Activated T-cell treated with anti-CD3 and anti-CD28 coated beads, Interleukin-2, amount 50 U/mL, for 4 hours (primary cell): ENCODE measurements at regions not wholly inside any gene's neighbourhood (a gene's known extent, or its start where the extent isn't known, plus 50 kb on each side); places are given as distances from the start of the nearest gene placed in this dataset.
"Not testable (repeated sequence)": the region's sequence is repeated elsewhere in the genome, so short reads cannot be mapped to it uniquely, and the experiment has no call there.

Experiments
- ATAC-seq, 2 donors: fragments of 200-7000 bp; cut with Tn5 transposase; one replicate each; pipeline ENCODE4 v1.10.0; 2021
- DNase-seq: peaks from one replicate; pipeline ENCODE4 v3.0.0-alpha.2; 2020
- H3K27me3 Mint-ChIP-seq: one replicate; pipeline ENCODE4 v1.8.0; 2021; ENCODE audit warnings: low read depth, mixed read lengths
- H3K36me3 Mint-ChIP-seq: one replicate; pipeline ENCODE4 v1.8.0; 2022; ENCODE audit warnings: mixed read lengths; ENCODE audit not compliant: insufficient read depth
- H3K4me1 Mint-ChIP-seq: one replicate; pipeline ENCODE4 v1.8.0; 2021; ENCODE audit warnings: low read depth, mixed read lengths
- H3K4me3 Mint-ChIP-seq: one replicate; pipeline ENCODE4 v1.8.0; 2021; ENCODE audit warnings: mild to moderate bottlenecking, moderate library complexity, mixed read lengths
- H3K9me3 Mint-ChIP-seq: one replicate; pipeline ENCODE4 v1.8.0; 2021; ENCODE audit warnings: mixed read lengths

GRCh38 chr16:88153516-88153915 is 202.3 kb downstream of the BANP start:
- ATAC-seq, H3K27me3 Mint-ChIP-seq, H3K9me3 Mint-ChIP-seq, H3K36me3 Mint-ChIP-seq, DNase-seq, H3K4me3 Mint-ChIP-seq, H3K4me1 Mint-ChIP-seq: not testable (repeated sequence)

- not testable (repeated sequence) for H3K4me1 Mint-ChIP-seq, DNase-seq, H3K9me3 Mint-ChIP-seq, ATAC-seq, H3K36me3 Mint-ChIP-seq, H3K4me3 Mint-ChIP-seq, H3K27me3 Mint-ChIP-seq
These were observed 203.7 kb downstream of the BANP start for GRCh38 chr16:88154886-88155285.

GRCh38 chr16:88155681-88156080 is 204.4 kb downstream of the BANP start:
- not testable (repeated sequence) for H3K4me1 Mint-ChIP-seq, ATAC-seq, H3K36me3 Mint-ChIP-seq, H3K9me3 Mint-ChIP-seq, H3K27me3 Mint-ChIP-seq, DNase-seq, H3K4me3 Mint-ChIP-seq

DNA sequence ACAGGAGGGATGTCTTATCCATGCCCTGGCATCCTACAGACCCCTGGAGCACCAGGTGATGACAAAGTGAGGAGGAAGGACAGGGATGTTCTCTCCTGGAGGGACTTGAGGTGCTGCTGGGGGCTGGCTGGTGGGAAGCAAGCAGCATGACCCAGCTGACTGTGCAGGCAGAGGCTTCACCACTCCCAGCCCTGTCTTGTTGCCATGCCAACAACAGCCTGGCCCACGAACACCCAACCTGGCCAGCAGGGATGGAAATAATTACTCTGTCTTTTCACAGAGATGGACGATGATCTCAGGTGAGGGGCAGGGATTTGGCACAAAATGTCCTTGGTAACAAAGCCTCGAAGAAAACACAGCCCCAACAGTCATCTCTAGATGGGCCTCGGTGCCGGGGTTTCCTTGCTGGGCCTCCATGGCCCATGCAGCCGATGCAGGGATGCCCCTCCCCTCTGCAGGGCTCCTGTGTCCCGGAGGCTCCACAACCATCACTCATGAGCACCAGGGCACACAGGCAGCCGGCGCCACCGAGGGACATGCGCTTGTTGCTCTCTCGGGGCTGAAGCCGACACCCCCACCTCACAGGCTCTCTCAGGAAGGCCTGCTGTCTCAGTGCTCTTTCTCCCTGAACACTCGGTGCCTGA is 205.5 kb downstream of the BANP start:
- H3K4me1 Mint-ChIP-seq: not testable (repeated sequence)

GRCh38 chr16:88157686-88158085 is 206.5 kb downstream of the BANP start:
- not testable (repeated sequence) for DNase-seq, H3K4me3 Mint-ChIP-seq, H3K36me3 Mint-ChIP-seq, H3K9me3 Mint-ChIP-seq, H3K27me3 Mint-ChIP-seq, H3K4me1 Mint-ChIP-seq, ATAC-seq

More for the DNA sequence above, 205.5 kb downstream of the BANP start:
- DNase-seq, H3K4me3 Mint-ChIP-seq, H3K9me3 Mint-ChIP-seq, ATAC-seq, H3K27me3 Mint-ChIP-seq, H3K36me3 Mint-ChIP-seq: not testable (repeated sequence)

DNA sequence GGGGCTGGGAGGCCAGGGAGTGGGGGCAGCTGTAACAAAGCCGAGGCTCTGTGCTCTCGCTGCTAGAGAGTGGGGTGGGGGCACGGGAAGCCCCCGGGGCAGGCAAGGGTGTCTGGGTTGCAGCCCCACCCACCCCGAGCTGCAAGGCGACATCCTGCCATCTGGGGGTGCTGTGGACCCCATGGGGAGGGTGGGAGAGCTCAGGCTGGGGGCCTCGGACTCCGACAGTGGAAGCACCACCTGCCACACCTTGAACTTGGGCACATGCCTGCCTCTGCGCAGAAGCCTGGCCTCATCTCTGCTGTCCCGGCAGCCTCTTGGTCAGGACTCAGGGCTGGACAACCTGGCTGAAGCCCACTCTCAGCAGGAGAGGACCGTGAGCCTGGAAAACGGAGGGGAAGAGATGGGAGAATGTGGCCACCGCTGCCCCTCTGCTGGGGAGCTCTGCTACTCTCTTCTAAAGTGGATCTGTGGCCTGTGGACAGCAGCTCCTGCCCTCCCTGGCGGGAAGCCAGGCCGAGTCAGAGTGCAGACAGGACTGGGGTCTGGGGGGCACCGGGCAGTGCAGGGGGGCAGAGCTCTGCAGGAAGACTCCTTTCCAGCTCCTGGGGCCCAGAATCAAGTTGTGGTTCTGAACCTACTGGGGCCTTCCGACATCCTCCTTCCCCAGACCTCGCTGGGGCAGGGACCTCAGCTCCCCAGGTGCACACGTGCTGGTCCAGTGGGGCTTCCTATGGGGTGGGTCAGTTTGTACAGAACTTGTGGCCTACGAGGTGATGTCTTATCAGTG is 207.2 kb downstream of the BANP start:
- ATAC-seq, H3K36me3 Mint-ChIP-seq, H3K9me3 Mint-ChIP-seq, H3K27me3 Mint-ChIP-seq, H3K4me3 Mint-ChIP-seq, DNase-seq, H3K4me1 Mint-ChIP-seq: not testable (repeated sequence)

DNA sequence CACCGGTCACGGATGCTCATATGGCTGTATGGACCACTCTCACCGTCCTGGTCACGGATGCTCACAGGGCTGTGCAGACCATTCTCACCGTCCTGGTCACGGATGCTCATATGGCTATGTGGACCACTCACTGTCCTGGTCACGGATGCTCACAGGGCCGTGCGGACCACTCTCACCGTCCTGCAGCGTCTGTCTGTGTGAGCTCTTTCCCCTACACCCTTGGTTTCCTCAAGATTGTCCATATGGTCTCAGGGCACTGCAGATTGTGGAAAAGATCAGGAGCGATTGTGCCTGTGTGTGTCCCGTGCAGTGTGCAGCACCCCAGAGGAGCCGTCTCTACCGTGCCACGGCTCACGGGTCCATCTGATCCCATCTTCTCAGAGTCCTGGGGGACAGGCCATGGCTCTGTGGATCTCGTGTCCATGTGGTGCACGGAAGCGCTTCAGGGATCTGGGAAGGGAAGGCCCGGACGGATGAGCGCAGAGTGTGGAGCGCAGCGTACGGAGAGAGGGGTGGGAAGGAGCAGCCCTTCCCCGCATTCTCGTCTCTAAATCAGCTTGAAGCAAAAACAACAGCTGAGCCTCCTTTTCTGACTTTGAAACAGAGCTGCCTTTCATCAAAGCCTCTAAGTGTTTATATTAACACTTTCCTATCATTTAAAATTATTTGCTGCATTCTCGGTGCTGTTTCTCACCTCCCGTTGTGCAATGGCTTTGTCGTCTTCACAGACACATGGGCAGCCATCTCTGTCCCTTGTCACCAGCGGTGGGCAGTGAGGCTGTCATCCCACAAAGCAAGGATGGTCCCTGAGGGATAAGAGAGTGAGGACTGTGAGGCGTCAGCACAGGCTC is 208.0 kb downstream of the BANP start:
- H3K4me3 Mint-ChIP-seq, H3K27me3 Mint-ChIP-seq, H3K36me3 Mint-ChIP-seq, H3K9me3 Mint-ChIP-seq, DNase-seq, ATAC-seq, H3K4me1 Mint-ChIP-seq: not testable (repeated sequence)

- not testable (repeated sequence) for H3K4me3 Mint-ChIP-seq, ATAC-seq, H3K36me3 Mint-ChIP-seq, H3K27me3 Mint-ChIP-seq, H3K4me1 Mint-ChIP-seq, H3K9me3 Mint-ChIP-seq, DNase-seq
These were observed 208.7 kb downstream of the BANP start for GRCh38 chr16:88159897-88160335.

DNA sequence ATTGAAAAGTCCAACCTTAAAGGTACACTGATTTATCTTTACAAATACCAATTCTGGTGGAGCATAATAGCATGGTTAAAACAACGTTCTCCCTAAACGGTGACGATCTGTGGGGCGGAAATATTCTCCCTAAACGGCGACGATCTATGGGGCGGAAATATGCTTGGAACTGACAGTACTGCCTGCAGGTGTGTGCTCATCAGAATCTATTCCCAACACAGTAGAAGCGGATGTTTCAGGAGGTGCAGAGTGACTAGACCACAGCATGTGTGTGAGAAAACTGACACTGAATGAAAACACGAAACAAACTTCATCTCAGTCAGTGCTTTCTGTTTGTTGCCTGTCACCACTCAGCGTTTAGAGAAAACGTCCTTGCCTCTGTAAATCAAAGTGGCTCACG is 210.0 kb downstream of the BANP start:
- H3K27me3 Mint-ChIP-seq, H3K4me3 Mint-ChIP-seq, H3K9me3 Mint-ChIP-seq, H3K4me1 Mint-ChIP-seq, DNase-seq, H3K36me3 Mint-ChIP-seq, ATAC-seq: not testable (repeated sequence)

DNA sequence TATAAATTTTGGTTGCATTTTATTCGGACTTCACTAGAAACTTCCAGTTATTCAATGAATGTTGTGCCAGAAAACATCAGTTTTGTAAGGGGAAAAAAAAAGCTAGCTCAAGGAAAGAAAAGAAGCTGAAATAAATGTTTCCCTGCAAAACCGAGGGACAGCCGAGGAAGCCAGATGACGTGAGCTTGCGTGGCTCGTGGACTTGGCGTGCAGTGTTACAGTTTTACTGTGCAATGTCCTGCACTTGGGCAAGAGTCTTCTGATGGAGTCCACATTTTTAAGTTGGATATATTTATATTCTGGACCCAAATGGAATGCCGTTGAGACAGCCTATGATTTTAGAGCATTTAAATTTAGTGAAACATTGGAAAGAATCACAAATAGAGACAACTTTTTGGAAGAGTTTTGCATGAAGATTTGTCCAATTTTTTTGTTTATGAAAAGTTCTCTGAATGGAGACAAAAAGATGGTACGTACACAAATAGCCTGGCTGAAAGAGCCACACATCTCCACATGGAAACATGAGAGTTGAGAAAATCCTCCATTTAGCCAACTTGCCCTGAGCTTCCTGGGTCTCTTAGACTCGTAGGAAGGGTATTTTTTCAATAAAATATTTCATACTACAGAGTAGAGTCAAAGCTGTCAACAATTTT is 210.5 kb downstream of the BANP start:
- not testable (repeated sequence) for H3K4me3 Mint-ChIP-seq, ATAC-seq, H3K27me3 Mint-ChIP-seq, H3K9me3 Mint-ChIP-seq, H3K4me1 Mint-ChIP-seq, H3K36me3 Mint-ChIP-seq, DNase-seq

DNA sequence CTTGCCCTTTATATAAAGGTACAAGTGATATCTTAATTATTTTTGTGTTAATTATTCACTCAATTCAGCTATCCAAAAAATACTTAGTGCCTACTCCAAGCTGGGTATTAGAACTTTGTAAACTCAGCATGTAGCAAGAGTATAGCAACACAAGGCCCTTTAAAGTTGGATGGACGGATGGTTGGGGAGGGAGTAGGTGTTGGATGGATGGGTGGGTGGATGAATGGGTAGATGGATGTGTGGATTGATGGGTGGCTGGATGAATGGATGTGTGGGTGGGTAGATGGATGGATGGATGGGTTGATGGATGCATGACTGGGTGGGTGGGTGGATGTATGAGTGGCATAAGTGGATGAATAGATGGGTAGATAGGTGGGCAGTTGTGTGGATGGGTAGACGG is 211.5 kb downstream of the BANP start:
- DNase-seq, H3K27me3 Mint-ChIP-seq: not testable (repeated sequence)

GRCh38 chr16:88164196-88165039 is 213.2 kb downstream of the BANP start:
- H3K4me3 Mint-ChIP-seq, H3K4me1 Mint-ChIP-seq, H3K9me3 Mint-ChIP-seq, H3K36me3 Mint-ChIP-seq, ATAC-seq, DNase-seq: not testable (repeated sequence)
- peaks cover 14% of the 10 kb centered on the region for H3K27me3 Mint-ChIP-seq

More for the DNA sequence above, 211.5 kb downstream of the BANP start:
- not testable (repeated sequence) for H3K36me3 Mint-ChIP-seq, H3K4me3 Mint-ChIP-seq, H3K4me1 Mint-ChIP-seq, ATAC-seq, H3K9me3 Mint-ChIP-seq

- DNase-seq, H3K36me3 Mint-ChIP-seq: not testable (repeated sequence)
- peaks cover 19% of the 10 kb centered on the region for H3K27me3 Mint-ChIP-seq
These were observed 213.9 kb downstream of the BANP start for GRCh38 chr16:88165040-88165544.

More at GRCh38 chr16:88165040-88165544, 213.9 kb downstream of the BANP start:
- H3K4me1 Mint-ChIP-seq, H3K9me3 Mint-ChIP-seq, ATAC-seq, H3K4me3 Mint-ChIP-seq: not testable (repeated sequence)
